NCI-H526 treated with DMSO at 0.1 percent for 48 hours (cell line): ENCODE measurements at regions not wholly inside any gene's neighbourhood (a gene's known extent, or its start where the extent isn't known, plus 50 kb on each side); places are given as distances from the start of the nearest gene placed in this dataset.

ENCODE experiments used
- DNase-seq: peaks from one replicate; lab custom pipeline; 2025; lab: John Stamatoyannopoulos, UW

- no peak for DNase-seq
These were observed 481.7 kb downstream of the GBE1 start for GRCh38 chr3:81279481-81280379.

GRCh38 chr3:81277853-81278252 is 483.6 kb downstream of the GBE1 start:
- DNase-seq = no peak

DNA sequence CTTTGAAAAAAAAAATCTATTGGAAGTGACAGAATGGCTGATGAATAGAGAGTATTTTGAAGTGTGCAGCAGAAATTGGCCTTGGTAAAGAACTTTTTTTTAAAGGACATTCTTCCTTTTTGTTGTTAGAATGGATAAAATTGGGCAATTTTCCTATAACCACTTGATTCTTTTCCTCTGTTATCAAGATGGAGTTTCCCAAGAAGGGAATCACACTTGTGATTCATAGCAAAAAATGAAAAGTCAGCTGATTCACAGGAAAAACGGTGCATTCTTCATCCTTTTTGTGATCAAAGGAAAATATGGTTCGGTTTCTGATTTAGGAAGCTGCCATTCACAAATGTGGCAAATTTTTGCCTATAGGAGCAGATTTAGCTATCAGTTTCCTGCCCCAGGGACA is 486.8 kb downstream of the GBE1 start:
- no peak for DNase-seq

DNA sequence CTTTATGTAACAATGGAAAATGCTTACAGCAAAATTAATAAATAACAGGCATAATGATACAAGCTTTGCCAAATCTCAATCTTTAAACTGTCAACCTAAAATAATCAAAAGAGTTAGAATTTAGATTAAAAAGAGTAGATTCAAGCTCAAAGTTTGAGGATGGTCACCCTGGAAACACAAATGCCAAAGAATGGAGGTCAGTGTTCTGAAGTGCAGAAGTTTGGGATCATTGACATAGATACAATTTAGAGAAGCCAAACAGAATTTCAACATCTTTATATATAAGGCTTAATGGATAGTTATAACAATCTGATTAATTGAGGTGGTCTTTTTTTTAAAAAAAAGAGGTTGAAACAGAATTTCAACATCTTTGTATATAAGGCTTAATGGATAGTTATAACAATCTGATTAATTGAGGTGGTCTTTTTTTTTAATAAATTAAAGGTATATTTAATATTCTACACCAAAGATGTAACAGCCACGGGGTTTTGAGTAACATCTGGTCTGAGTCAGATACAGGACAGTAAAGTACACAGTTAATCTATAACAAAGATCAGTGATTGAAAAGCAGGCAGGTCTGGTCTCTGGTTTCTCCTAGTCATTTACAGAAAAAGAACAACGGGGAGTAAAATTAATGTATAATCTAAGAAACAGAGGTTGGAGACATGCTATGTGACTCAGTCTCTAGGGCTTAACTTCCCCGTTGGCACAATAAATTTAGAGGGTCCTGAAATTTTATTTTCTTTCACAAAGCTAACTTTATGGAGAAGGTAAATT is 490.7 kb downstream of the GBE1 start:
- DNase-seq = no peak

- no peak for DNase-seq
These were observed 492.9 kb downstream of the GBE1 start for GRCh38 chr3:81268526-81268925.

GRCh38 chr3:81261996-81262395 is 499.4 kb downstream of the GBE1 start:
- no peak for DNase-seq

GRCh38 chr3:81255463-81255862 is 506.0 kb downstream of the GBE1 start:
- no peak for DNase-seq

GRCh38 chr3:81251096-81251495 is 510.3 kb downstream of the GBE1 start:
- DNase-seq = no peak

GRCh38 chr3:81249540-81250029 is 511.9 kb downstream of the GBE1 start:
- DNase-seq = peak; percentile 7

DNA sequence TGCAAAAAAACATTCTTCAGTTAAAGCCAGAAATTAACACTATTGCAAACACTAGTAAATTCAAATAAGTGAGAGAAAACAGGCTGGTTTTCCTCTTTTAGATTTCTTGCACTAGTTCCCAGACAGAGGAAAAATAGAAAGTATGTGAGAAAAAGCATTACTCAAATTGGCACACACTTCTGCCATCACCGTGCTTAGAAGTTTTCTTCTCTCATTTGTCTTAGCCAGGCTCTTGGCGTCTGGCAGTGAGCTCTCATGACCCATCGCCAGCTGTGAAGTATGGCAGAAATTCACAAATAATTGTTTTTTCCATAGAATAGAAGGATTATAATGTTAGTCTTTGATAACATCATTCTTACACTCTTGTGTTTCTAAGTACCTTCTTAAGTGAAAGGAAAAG is 515.9 kb downstream of the GBE1 start:
- no peak for DNase-seq

GRCh38 chr3:81245043-81245442 is 516.4 kb downstream of the GBE1 start:
- no peak for DNase-seq

GRCh38 chr3:81244231-81244630 is 517.2 kb downstream of the GBE1 start:
- DNase-seq = no peak

DNA sequence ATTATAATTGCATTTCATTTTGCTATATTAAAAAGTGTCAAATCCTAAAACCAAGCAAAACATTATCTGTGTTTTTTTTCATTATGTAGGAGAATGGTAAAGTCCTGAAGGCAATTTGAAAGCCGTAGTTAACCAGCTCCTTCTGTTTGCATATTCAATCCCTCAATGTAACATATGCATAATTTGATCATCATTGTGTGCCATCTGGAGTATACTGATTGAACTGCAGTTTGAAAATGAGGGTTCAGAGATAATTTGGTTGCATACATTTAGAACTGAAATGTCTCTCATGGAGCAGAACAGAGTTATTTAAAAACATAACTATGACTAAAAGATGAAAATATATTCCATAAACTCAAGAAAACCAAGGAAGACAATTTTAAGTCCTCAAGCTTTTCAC is 518.6 kb downstream of the GBE1 start:
- peak; percentile 28 for DNase-seq

GRCh38 chr3:81237181-81237580 is 524.3 kb downstream of the GBE1 start:
- no peak for DNase-seq

DNA sequence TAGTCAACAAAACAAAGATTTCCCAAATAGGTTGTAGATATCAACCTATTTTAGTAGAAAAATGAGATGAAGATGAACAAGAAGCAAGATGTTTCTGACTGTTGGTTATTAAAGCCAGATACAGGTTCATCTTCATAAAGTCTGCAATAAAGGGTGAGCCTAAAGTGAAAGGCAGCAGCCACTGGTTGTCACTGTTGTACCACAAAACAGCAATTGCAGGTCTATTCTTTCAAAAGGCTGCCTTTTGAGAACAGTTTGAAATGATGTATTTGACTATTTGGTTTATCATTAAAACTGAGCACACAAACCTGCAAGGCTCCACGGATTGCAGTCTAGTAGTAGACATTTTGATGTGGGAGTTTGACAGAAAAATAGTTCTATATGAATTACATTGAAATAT is 543.4 kb downstream of the GBE1 start:
- no peak for DNase-seq

DNA sequence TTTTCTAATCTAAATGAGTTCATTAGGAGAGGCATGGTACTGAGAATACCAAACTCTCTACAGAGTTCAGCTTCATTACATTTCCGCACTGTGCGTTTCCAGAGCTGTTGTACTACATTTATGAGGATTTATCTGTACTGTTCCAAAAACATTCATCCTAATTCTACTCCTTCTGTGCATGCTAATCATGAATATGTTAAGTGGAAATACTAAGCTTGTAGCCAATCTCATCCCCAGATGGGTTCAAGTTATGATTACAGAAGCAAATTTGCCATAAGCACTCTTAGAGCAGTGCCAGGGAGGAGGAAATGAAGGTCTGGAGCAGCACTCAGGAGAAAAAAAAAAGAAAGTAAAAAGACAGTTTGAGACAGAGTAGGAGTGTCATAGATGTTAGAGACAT is 544.3 kb downstream of the GBE1 start:
- DNase-seq = no peak

DNA sequence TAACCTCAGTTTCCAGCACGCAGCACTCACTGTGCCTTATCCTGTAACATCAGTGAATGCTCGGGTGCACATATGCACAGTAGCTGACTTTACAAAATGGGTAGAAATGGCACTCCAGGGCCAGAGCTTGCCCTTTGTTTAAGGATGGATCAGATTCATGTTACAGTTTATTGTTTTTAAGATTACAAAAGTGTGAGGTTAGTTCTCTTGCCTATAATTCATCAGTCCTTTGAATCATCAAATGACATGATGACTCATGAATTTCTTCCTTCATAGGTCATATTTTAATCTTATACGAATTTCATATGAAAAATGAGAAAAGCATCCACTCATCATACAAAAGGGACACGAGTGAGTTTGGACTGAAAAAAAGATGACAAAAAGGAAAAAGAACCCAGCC is 545.3 kb downstream of the GBE1 start:
- no peak for DNase-seq

- no peak for DNase-seq
These were observed 546.8 kb downstream of the GBE1 start for GRCh38 chr3:81214631-81215030.

GRCh38 chr3:81199587-81199986 is 561.9 kb downstream of the GBE1 start:
- DNase-seq = no peak

DNA sequence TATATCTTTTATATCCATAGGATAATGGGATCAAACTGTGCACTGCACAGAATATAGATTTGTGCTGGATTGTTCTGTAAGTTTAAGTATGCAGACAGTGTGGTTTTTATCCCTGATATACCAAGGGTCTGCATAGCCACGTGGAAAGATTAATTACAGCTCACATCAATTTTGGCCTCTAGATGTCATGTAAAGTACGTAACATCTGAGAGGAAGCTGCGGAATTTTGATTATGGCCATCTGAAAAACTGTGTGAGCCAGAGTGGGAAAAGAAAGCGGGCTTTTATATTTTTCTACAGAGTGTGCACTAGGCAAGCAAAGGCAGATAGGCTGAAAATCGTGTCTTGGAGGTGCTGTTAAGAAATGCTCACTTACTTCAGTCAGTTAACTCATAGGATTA is 562.7 kb downstream of the GBE1 start:
- DNase-seq = no peak

DNA sequence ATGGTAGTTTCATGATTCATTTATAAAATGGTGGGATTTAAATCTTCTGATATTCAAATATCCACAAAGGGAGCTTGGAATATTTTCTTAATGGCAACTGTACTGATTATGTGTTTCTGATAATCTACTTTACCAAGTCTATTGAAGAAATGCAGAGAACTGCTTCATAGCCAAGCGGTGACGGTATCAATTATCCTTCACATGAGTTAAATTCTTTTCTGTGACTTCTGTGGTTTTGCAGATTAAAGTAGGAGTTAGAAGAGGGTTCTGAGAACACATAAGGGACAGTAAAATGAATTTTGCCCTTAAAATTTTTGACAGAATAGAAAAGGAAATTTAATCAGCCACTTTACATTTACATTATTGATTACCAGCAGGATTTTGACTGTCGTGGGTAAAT is 563.2 kb downstream of the GBE1 start:
- DNase-seq = no peak

GRCh38 chr3:81197386-81197785 is 564.1 kb downstream of the GBE1 start:
- DNase-seq = no peak

DNA sequence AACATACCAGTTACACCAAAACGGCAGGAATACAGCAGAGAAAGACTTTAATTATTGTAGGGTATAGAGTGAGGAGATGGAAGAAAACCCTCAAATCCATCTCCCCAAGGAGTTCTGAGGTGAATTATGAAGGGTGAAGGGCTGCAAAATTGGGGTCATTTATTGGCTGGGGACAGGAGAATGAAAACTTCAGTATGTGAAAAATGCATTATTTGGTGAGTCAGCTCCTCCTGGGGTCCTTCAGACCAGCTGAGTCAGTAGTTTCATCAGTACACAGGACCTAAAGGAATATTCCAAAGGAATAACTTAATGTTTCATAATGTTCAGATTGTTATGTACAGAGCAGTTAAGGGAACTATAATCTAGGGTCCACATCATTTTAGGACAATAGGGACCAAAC is 566.0 kb downstream of the GBE1 start:
- DNase-seq = no peak
